ENCODE measurements at regions not wholly inside any gene's neighbourhood (a gene's known extent, or its start where the extent isn't known, plus 50 kb on each side); places are given as distances from the start of the nearest gene placed in this dataset.

- DNase-seq (ENCODE audit: low spot score): no peak
- intact Hi-C loops (cut with micrococcal nuclease; ENCODE audit: unreplicated experiment): no loop called here
- Histone ChIP-seq H3K4me1 (ENCODE audit: insufficient read depth, low read length, poor library complexity, severe bottlenecking) (no peaks in the 10 kb centered on the region), H3K9me3 (ENCODE audit: low read depth, low read length, poor library complexity, severe bottlenecking) (no peaks in the 10 kb centered on the region), H3K27me3 (replicated peaks; ENCODE audit: insufficient read depth, low read depth, low read length, poor library complexity) (no peaks in the 10 kb centered on the region), H3K36me3 (ENCODE audit: insufficient read depth, low read length, poor library complexity, severe bottlenecking) (no peaks in the 10 kb centered on the region), H3K27ac (ENCODE audit: low read depth, low read length, poor library complexity, severe bottlenecking) (no peak overlapping the region), H3K4me3 (ENCODE audit: low read depth, low read length, poor library complexity, severe bottlenecking) (no peak overlapping the region)
- CTCF ChIA-PET: no interaction called here
- TF ChIP-seq CTCF (conservative IDR thresholded peaks at IDR 0.05; ENCODE audit: low read depth, low read length) (no peak), EZH2 (IDR thresholded peaks at IDR 0.05; ENCODE audit: borderline replicate concordance, low read depth, low read length, poor library complexity, severe bottlenecking) (no peak)
- POLR2A ChIA-PET (ENCODE audit: low non-redundant PET): no interaction called here
- BruUV-seq (replicated peaks): no TSS peak
Measured at GRCh38 chr2:234865586-234865985, 86.2 kb upstream of the SH3BP4 start.

GRCh38 chr2:234865040-234865439 lies 86.8 kb upstream of the SH3BP4 start:
- CTCF ChIA-PET: no interaction called here
- no peak for TF ChIP-seq EZH2 (IDR thresholded peaks at IDR 0.05; ENCODE audit: borderline replicate concordance, low read depth, low read length, poor library complexity, severe bottlenecking)
- TF ChIP-seq CTCF (conservative IDR thresholded peaks at IDR 0.05; ENCODE audit: low read depth, low read length): no peak
- intact Hi-C loops (cut with micrococcal nuclease; ENCODE audit: unreplicated experiment): no loop called here
- no peaks in the 10 kb centered on the region for H3K27me3 ChIP-seq (replicated peaks; ENCODE audit: insufficient read depth, low read depth, low read length, poor library complexity)
- no peaks in the 10 kb centered on the region for H3K36me3 ChIP-seq (ENCODE audit: insufficient read depth, low read length, poor library complexity, severe bottlenecking)
- H3K9me3 ChIP-seq (ENCODE audit: low read depth, low read length, poor library complexity, severe bottlenecking): no peaks in the 10 kb centered on the region
- no peak overlapping the region for H3K27ac ChIP-seq (ENCODE audit: low read depth, low read length, poor library complexity, severe bottlenecking)
- POLR2A ChIA-PET (ENCODE audit: low non-redundant PET): no interaction called here
- DNase-seq (ENCODE audit: low spot score): no peak
- H3K4me1 ChIP-seq (ENCODE audit: insufficient read depth, low read length, poor library complexity, severe bottlenecking): no peaks in the 10 kb centered on the region
- BruUV-seq (replicated peaks): no TSS peak
- H3K4me3 ChIP-seq (ENCODE audit: low read depth, low read length, poor library complexity, severe bottlenecking): no peak overlapping the region

GRCh38 chr2:234864506-234864905 lies 87.3 kb upstream of the SH3BP4 start:
- ChIA-PET POLR2A (ENCODE audit: low non-redundant PET) (no interaction called here), CTCF (no interaction called here)
- no peak for TF ChIP-seq EZH2 (IDR thresholded peaks at IDR 0.05; ENCODE audit: borderline replicate concordance, low read depth, low read length, poor library complexity, severe bottlenecking)
- TF ChIP-seq CTCF (conservative IDR thresholded peaks at IDR 0.05; ENCODE audit: low read depth, low read length): no peak
- DNase-seq (ENCODE audit: low spot score): no peak
- intact Hi-C loops (cut with micrococcal nuclease; ENCODE audit: unreplicated experiment): no loop called here
- H3K4me3 ChIP-seq (ENCODE audit: low read depth, low read length, poor library complexity, severe bottlenecking): no peak overlapping the region
- BruUV-seq (replicated peaks): no TSS peak
- no peaks in the 10 kb centered on the region for H3K9me3 ChIP-seq (ENCODE audit: low read depth, low read length, poor library complexity, severe bottlenecking)
- H3K27ac ChIP-seq (ENCODE audit: low read depth, low read length, poor library complexity, severe bottlenecking): no peak overlapping the region
- no peaks in the 10 kb centered on the region for H3K4me1 ChIP-seq (ENCODE audit: insufficient read depth, low read length, poor library complexity, severe bottlenecking)
- H3K27me3 ChIP-seq (replicated peaks; ENCODE audit: insufficient read depth, low read depth, low read length, poor library complexity): no peaks in the 10 kb centered on the region
- no peaks in the 10 kb centered on the region for H3K36me3 ChIP-seq (ENCODE audit: insufficient read depth, low read length, poor library complexity, severe bottlenecking)

Measured in A673 (cell line).